MM.1S (cell line): ENCODE measurements at regions not wholly inside any gene's neighbourhood (a gene's known extent, or its start where the extent isn't known, plus 50 kb on each side); places are given as distances from the start of the nearest gene placed in this dataset.

Experiments used
- CTCF ChIP-seq: fragments of 300-600 bp; sonication (generic); IDR thresholded peaks from 2 replicates; pipeline ENCODE4 v1.5.1; 2016; ENCODE audit warnings: antibody characterized with exemption, low read length, mixed read lengths
- EZH2 ChIP-seq: fragments of 300-600 bp; sonication (generic); optimal IDR thresholded peaks from 2 replicates; pipeline ENCODE3; 2017; ENCODE audit warnings: low read depth, mild to moderate bottlenecking, antibody characterized with exemption, low read length, mixed read lengths

- no peak for TF ChIP-seq CTCF
- TF ChIP-seq EZH2, result no peak
Observed at GRCh38 chr6:6882592-6882991, 225.2 kb upstream of the RREB1 start.
